Neuronal stem cell (in vitro differentiated cells): ENCODE measurements at regions not wholly inside any gene's neighbourhood (a gene's known extent, or its start where the extent isn't known, plus 50 kb on each side); places are given as distances from the start of the nearest gene placed in this dataset.

Experiments
- DNase-seq: peaks from one replicate; pipeline ENCODE4 v3.0.0-alpha.2; 2013; ENCODE audit warnings: low spot score
- H2AFZ ChIP-seq: one replicate; pipeline ENCODE4 v1.6.1; 2013; ENCODE audit warnings: mild to moderate bottlenecking, low read length, inconsistent platforms
- H2AK5ac ChIP-seq: 2 replicates; pipeline ENCODE4 v1.6.1; 2013; ENCODE audit warnings: low read depth, mild to moderate bottlenecking, inconsistent platforms, low read length, moderate library complexity, mixed read lengths
- H2BK120ac ChIP-seq: 2 replicates; pipeline ENCODE4 v1.6.1; 2013; ENCODE audit warnings: low read depth, mild to moderate bottlenecking, inconsistent platforms, low read length, moderate library complexity, mixed read lengths
- H2BK12ac ChIP-seq: one replicate; pipeline ENCODE4 v1.6.1; 2013; ENCODE audit warnings: low read length, inconsistent platforms
- H2BK15ac ChIP-seq: 2 replicates; pipeline ENCODE4 v1.6.1; 2013; ENCODE audit warnings: mild to moderate bottlenecking, low read length, inconsistent platforms, mixed read lengths
- H2BK5ac ChIP-seq: one replicate; pipeline ENCODE4 v1.6.1; 2013; ENCODE audit warnings: inconsistent platforms, mild to moderate bottlenecking, low read length, moderate library complexity
- H3K14ac ChIP-seq: one replicate; pipeline ENCODE4 v1.6.1; 2013; ENCODE audit warnings: low read length, inconsistent platforms
- H3K18ac ChIP-seq: 2 replicates; pipeline ENCODE4 v1.6.1; 2013; ENCODE audit warnings: low read length, inconsistent platforms
- H3K23ac ChIP-seq: 2 replicates; pipeline ENCODE4 v1.6.1; 2013; ENCODE audit warnings: low read depth, mild to moderate bottlenecking, mixed read lengths, low read length, inconsistent platforms; ENCODE audit not compliant: poor library complexity
- H3K27ac ChIP-seq: replicated peaks from 3 replicates; pipeline ENCODE4 v1.5.1; 2013; ENCODE audit warnings: low read length, inconsistent platforms
- H3K27me3 ChIP-seq, 3 experiments: 2 replicates each; pipeline ENCODE4 v1.6.1; 2013; ENCODE audit warnings: low read length in 3 of 3, mild to moderate bottlenecking in 2 of 3, inconsistent platforms in 1 of 3, low read depth in 1 of 3, mixed read lengths in 1 of 3, moderate library complexity in 1 of 3; ENCODE audit not compliant: control insufficient read depth in 3 of 3, insufficient read depth in 3 of 3
- H3K36me3 ChIP-seq, 2 donors: replicated peaks in 1 of 2; 2 replicates each; pipeline ENCODE4 v1.6.1; 2013; ENCODE audit warnings: low read length in 2 of 2; ENCODE audit not compliant: control insufficient read depth in 2 of 2, insufficient read depth in 2 of 2
- H3K4ac ChIP-seq: 2 replicates; pipeline ENCODE4 v1.6.1; 2013; ENCODE audit warnings: inconsistent platforms, mild to moderate bottlenecking, low read length, moderate library complexity
- H3K4me1 ChIP-seq, 2 donors: 1 replicate in 1 of 2; 2 replicates in 1 of 2; pipeline ENCODE4 v1.6.1; 2013; ENCODE audit warnings: low read length in 2 of 2, low read depth in 1 of 2; ENCODE audit not compliant: control insufficient read depth in 2 of 2, insufficient read depth in 1 of 2
- H3K4me2 ChIP-seq: one replicate; pipeline ENCODE4 v1.6.1; 2013; ENCODE audit warnings: mild to moderate bottlenecking, low read length, inconsistent platforms; ENCODE audit not compliant: insufficient read depth, poor library complexity, severe bottlenecking
- H3K4me3 ChIP-seq, 2 donors: 2 replicates each; pipeline ENCODE4 v1.5.1; 2013; ENCODE audit warnings: low read length in 2 of 2, mild to moderate bottlenecking in 2 of 2, inconsistent platforms in 1 of 2, moderate library complexity in 1 of 2
- H3K79me1 ChIP-seq: one replicate; pipeline ENCODE4 v1.6.1; 2013; ENCODE audit warnings: low read depth, mild to moderate bottlenecking, inconsistent platforms, low read length, moderate library complexity
- H3K9ac ChIP-seq: one replicate; pipeline ENCODE4 v1.6.1; 2013; ENCODE audit warnings: mild to moderate bottlenecking, low read depth, low read length, inconsistent platforms; ENCODE audit not compliant: poor library complexity
- H3K9me3 ChIP-seq, 2 donors: replicated peaks in 1 of 2; 2 replicates each; pipeline versions ENCODE3 to v1.6.1; 2013; ENCODE audit warnings: low read length in 2 of 2, mild to moderate bottlenecking in 2 of 2, inconsistent platforms in 1 of 2, low read depth in 1 of 2, mixed read lengths in 1 of 2, moderate library complexity in 1 of 2; ENCODE audit not compliant: control insufficient read depth in 2 of 2, insufficient read depth in 1 of 2
- H4K8ac ChIP-seq: one replicate; pipeline ENCODE4 v1.6.1; 2013; ENCODE audit warnings: low read depth, mild to moderate bottlenecking, inconsistent platforms, low read length, moderate library complexity
- H4K91ac ChIP-seq: one replicate; pipeline ENCODE4 v1.6.1; 2013; ENCODE audit warnings: low read length, low read depth, mild to moderate bottlenecking, inconsistent platforms; ENCODE audit not compliant: poor library complexity
- WGBS, 2 donors: extraction: QIAGEN DNeasy Blood & Tissue Kit; methylation state at CpG; one replicate each; pipeline ENCODE4 v1.1.7; 2013; ENCODE audit warnings: missing lambda C conversion rate in 2 of 2, mixed read lengths in 1 of 2; ENCODE audit not compliant: insufficient read length in 2 of 2, insufficient replicate concordance in 1 of 2; ENCODE audit errors: extremely low coverage in 2 of 2; 5-methylcytosine and 5-hydroxymethylcytosine counted together

- H2BK12ac ChIP-seq, result no peak overlapping the region
- H2AFZ ChIP-seq, result no peak overlapping the region
- no peak overlapping the region for H2BK15ac ChIP-seq
- no peak overlapping the region for H2BK120ac ChIP-seq
- no peak overlapping the region for H4K91ac ChIP-seq
- no peak overlapping the region for H3K9ac ChIP-seq
- H3K79me1 ChIP-seq, result no peaks in the 10 kb centered on the region
- H3K36me3 ChIP-seq, result no peaks in the 10 kb centered on the region
- H2BK5ac ChIP-seq, result no peak overlapping the region
- H3K4me1 ChIP-seq, result peaks cover 0 to 1% of the 10 kb centered on the region in 2 donors
- H3K4me3 ChIP-seq, result no peak overlapping the region
- no peak overlapping the region for H3K27ac ChIP-seq
- no peak for DNase-seq
- peak overlapping the region; percentile 86 for H3K18ac ChIP-seq
- no peak overlapping the region for H3K4me2 ChIP-seq
- no peak overlapping the region for H2AK5ac ChIP-seq
- H3K23ac ChIP-seq, result no peak overlapping the region
- no peak overlapping the region for H3K4ac ChIP-seq
- H4K8ac ChIP-seq, result no peak overlapping the region
- H3K27me3 ChIP-seq, result peaks cover 0 to 5% (median 0%) of the 10 kb centered on the region in 3 experiments
- no peaks in the 10 kb centered on the region for H3K9me3 ChIP-seq
- no CpG with 5 or more reads among the region's 18 CpGs for WGBS, 2 donors
- no peak overlapping the region for H3K14ac ChIP-seq
Observed at GRCh38 chr5:2914022-2914661, 162.7 kb upstream of the IRX2 start.

GRCh38 chr5:2913281-2913680 is 161.8 kb upstream of the IRX2 start:
- no CpG with 5 or more reads among the region's 7 CpGs for WGBS, 2 donors

GRCh38 chr5:2912741-2913140 is 161.3 kb upstream of the IRX2 start:
- Histone ChIP-seq H3K18ac (no peak overlapping the region), H4K8ac (no peak overlapping the region), H2BK12ac (no peak overlapping the region), H4K91ac (no peak overlapping the region), H2BK120ac (no peak overlapping the region), H3K9ac (no peak overlapping the region), H3K9me3 (no peaks in the 10 kb centered on the region), H3K27me3 (peaks cover 0 to 5% (median 0%) of the 10 kb centered on the region in 3 experiments), H3K27ac (no peak overlapping the region), H3K4me2 (no peak overlapping the region), H3K4ac (no peak overlapping the region), H2AFZ (no peak overlapping the region), H3K79me1 (no peaks in the 10 kb centered on the region), H3K4me3 (no peak overlapping the region), H3K14ac (no peak overlapping the region), H3K4me1 (peaks cover 0 to 1% of the 10 kb centered on the region in 2 donors), H2BK5ac (no peak overlapping the region), H2BK15ac (no peak overlapping the region), H3K36me3 (no peaks in the 10 kb centered on the region), H3K23ac (no peak overlapping the region), H2AK5ac (no peak overlapping the region)
- WGBS, 2 donors, result no CpG with 5 or more reads among the region's 13 CpGs
- no peak for DNase-seq

More at GRCh38 chr5:2913281-2913680, 161.8 kb upstream of the IRX2 start:
- no peak overlapping the region for H2AFZ ChIP-seq
- peaks cover 0 to 1% of the 10 kb centered on the region in 2 donors for H3K4me1 ChIP-seq
- H3K23ac ChIP-seq, result peak overlapping the region; percentile 44
- H2BK15ac ChIP-seq, result peak overlapping the region; percentile 14
- peak overlapping the region; percentile 18 for H2BK12ac ChIP-seq
- H3K9me3 ChIP-seq, result no peaks in the 10 kb centered on the region
- H3K36me3 ChIP-seq, result no peaks in the 10 kb centered on the region
- no peak overlapping the region for H4K8ac ChIP-seq
- no peak overlapping the region for H2BK5ac ChIP-seq
- peaks cover 0 to 5% (median 0%) of the 10 kb centered on the region in 3 experiments for H3K27me3 ChIP-seq
- no peak overlapping the region for H3K9ac ChIP-seq
- no peak for DNase-seq
- H2BK120ac ChIP-seq, result no peak overlapping the region
- no peak overlapping the region for H3K4me2 ChIP-seq
- no peaks in the 10 kb centered on the region for H3K79me1 ChIP-seq
- no peak overlapping the region for H4K91ac ChIP-seq
- H3K4ac ChIP-seq, result no peak overlapping the region
- no peak overlapping the region for H2AK5ac ChIP-seq
- H3K27ac ChIP-seq, result no peak overlapping the region
- H3K14ac ChIP-seq, result no peak overlapping the region
- peak overlapping the region; percentile 67 for H3K18ac ChIP-seq
- peak overlapping the region in 1 of 2 donors; percentile 14 for H3K4me3 ChIP-seq

- Histone ChIP-seq H3K4me3 (no peak overlapping the region), H2AFZ (no peak overlapping the region), H3K79me1 (peaks cover 1% of the 10 kb centered on the region), H4K91ac (no peak overlapping the region), H2BK12ac (peak overlapping the region; percentile 75), H3K14ac (no peak overlapping the region), H2BK5ac (no peak overlapping the region), H3K9ac (no peak overlapping the region), H3K4ac (no peak overlapping the region), H3K27ac (no peak overlapping the region), H3K18ac (peak overlapping the region; percentile 7), H3K4me1 (peaks cover 0 to 1% of the 10 kb centered on the region in 2 donors), H3K27me3 (peaks cover 0 to 5% (median 0%) of the 10 kb centered on the region in 3 experiments), H3K36me3 (no peaks in the 10 kb centered on the region), H2BK15ac (no peak overlapping the region), H3K23ac (no peak overlapping the region), H2BK120ac (no peak overlapping the region), H2AK5ac (no peak overlapping the region), H3K9me3 (no peaks in the 10 kb centered on the region), H4K8ac (no peak overlapping the region), H3K4me2 (no peak overlapping the region)
- no CpG with 5 or more reads among the region's 8 CpGs for WGBS, 2 donors
- no peak for DNase-seq
Observed at GRCh38 chr5:2910401-2911175, 159.1 kb upstream of the IRX2 start.
